ENCODE measurements at regions not wholly inside any gene's neighbourhood (a gene's known extent, or its start where the extent isn't known, plus 50 kb on each side); places are given as distances from the start of the nearest gene placed in this dataset.

DNA sequence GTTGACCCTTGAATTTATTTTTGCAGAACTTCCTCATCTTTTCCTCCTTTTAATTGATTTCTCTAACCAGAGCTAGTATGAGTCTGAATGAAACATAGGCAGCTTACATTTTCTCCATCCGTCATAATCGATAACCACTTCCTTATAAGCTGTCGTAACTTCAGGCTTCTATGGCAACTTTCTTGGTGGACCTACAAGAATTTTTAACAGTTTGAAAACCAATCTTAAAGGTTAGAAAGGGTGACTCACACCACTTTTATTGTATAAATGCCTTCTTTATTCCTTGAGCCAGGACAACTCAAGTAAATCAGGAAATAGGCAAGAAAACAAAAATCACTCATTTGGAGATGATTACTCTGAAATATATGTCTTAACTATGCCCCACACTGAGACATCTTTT is 105.7 kb upstream of the KL start:
- Histone ChIP-seq H3K9ac (ENCODE audit: low read length) (no peak overlapping the region), H3K36me3 (ENCODE audit: insufficient read depth, low read length) (no peaks in the 10 kb centered on the region), H3K4me1 (ENCODE audit: insufficient read depth, low read length) (peaks cover 4% of the 10 kb centered on the region), H4K20me1 (ENCODE audit: insufficient read depth, low read length) (no peaks in the 10 kb centered on the region), H2AFZ (ENCODE audit: low read depth, low read length) (no peak overlapping the region), H3K4me2 (ENCODE audit: low read length) (no peak overlapping the region), H3K79me2 (ENCODE audit: insufficient read depth, low read length) (no peaks in the 10 kb centered on the region), H3K27me3 (ENCODE audit: insufficient read depth, low read length) (no peaks in the 10 kb centered on the region), H3K4me3 (ENCODE audit: insufficient read depth, low read depth, low read length) (no peak overlapping the region), H3K27ac (ENCODE audit: low read depth, low read length) (no peak overlapping the region), H3K9me3 (ENCODE audit: insufficient read depth, low read depth, low read length) (peaks cover 4% of the 10 kb centered on the region)
- Mint-ChIP-seq H3K9me3 (ENCODE audit: unreplicated experiment) (peaks cover 2% of the 10 kb centered on the region), H3K4me3 (ENCODE audit: unreplicated experiment) (no peak overlapping the region), H3K36me3 (ENCODE audit: low read depth, unreplicated experiment) (no peaks in the 10 kb centered on the region), H3K4me1 (ENCODE audit: low read depth, unreplicated experiment) (peaks cover 24% of the 10 kb centered on the region), H3K27ac (ENCODE audit: unreplicated experiment) (no peak overlapping the region), H3K27me3 (ENCODE audit: low read depth, unreplicated experiment) (no peaks in the 10 kb centered on the region)
- FAIRE-seq (no peak), DNase-seq (ENCODE audit: low read depth) (no peak)
- TF ChIP-seq, protein P1, sequence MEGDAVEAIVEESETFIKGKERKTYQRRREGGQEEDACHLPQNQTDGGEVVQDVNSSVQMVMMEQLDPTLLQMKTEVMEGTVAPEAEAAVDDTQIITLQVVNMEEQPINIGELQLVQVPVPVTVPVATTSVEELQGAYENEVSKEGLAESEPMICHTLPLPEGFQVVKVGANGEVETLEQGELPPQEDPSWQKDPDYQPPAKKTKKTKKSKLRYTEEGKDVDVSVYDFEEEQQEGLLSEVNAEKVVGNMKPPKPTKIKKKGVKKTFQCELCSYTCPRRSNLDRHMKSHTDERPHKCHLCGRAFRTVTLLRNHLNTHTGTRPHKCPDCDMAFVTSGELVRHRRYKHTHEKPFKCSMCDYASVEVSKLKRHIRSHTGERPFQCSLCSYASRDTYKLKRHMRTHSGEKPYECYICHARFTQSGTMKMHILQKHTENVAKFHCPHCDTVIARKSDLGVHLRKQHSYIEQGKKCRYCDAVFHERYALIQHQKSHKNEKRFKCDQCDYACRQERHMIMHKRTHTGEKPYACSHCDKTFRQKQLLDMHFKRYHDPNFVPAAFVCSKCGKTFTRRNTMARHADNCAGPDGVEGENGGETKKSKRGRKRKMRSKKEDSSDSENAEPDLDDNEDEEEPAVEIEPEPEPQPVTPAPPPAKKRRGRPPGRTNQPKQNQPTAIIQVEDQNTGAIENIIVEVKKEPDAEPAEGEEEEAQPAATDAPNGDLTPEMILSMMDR (IDR thresholded peaks at IDR 0.05; ENCODE audit: insufficient read depth, low read depth, low read length) = no peak
- no peak for TF ChIP-seq EZH2 (IDR thresholded peaks at IDR 0.05; ENCODE audit: insufficient read depth, low read length)

DNA sequence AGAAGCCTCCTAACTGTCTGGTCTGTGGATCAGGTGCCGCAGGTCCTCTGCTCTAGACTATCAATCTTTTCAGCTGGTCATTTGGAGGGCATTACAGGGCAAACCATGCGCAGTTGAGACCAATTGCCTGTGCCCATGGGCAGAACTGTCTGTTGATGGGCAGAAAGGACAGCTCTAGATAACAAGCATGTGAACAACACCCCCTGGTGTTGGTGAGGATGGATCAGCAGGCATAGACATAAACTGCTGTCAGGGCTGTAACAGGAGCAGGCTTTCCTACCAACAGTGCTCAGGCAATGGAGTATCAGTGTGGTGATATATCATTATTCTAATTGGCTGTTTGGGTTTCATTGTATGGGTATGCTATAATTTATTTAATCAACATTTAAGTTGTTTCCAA is 104.7 kb upstream of the KL start:
- H2AFZ ChIP-seq (ENCODE audit: low read depth, low read length) = no peak overlapping the region
- H3K9me3 Mint-ChIP-seq (ENCODE audit: unreplicated experiment) = peaks cover 2% of the 10 kb centered on the region
- no peaks in the 10 kb centered on the region for H3K36me3 ChIP-seq (ENCODE audit: insufficient read depth, low read length)
- H3K9me3 ChIP-seq (ENCODE audit: insufficient read depth, low read depth, low read length) = peaks cover 4% of the 10 kb centered on the region
- DNase-seq (ENCODE audit: low read depth) = no peak
- H3K4me1 ChIP-seq (ENCODE audit: insufficient read depth, low read length) = no peaks in the 10 kb centered on the region
- no peak for FAIRE-seq
- TF ChIP-seq EZH2 (IDR thresholded peaks at IDR 0.05; ENCODE audit: insufficient read depth, low read length) = no peak
- TF ChIP-seq, protein P1 (IDR thresholded peaks at IDR 0.05; ENCODE audit: insufficient read depth, low read depth, low read length) = peak; percentile 33
- peak overlapping the region; percentile 30 for H3K4me3 Mint-ChIP-seq (ENCODE audit: unreplicated experiment)
- no peak overlapping the region for H3K27ac Mint-ChIP-seq (ENCODE audit: unreplicated experiment)
- no peaks in the 10 kb centered on the region for H3K79me2 ChIP-seq (ENCODE audit: insufficient read depth, low read length)
- no peak overlapping the region for H3K27ac ChIP-seq (ENCODE audit: low read depth, low read length)
- H3K36me3 Mint-ChIP-seq (ENCODE audit: low read depth, unreplicated experiment) = peaks cover 1% of the 10 kb centered on the region
- H3K4me2 ChIP-seq (ENCODE audit: low read length) = no peak overlapping the region
- H3K4me1 Mint-ChIP-seq (ENCODE audit: low read depth, unreplicated experiment) = peaks cover 17% of the 10 kb centered on the region
- H3K27me3 Mint-ChIP-seq (ENCODE audit: low read depth, unreplicated experiment) = no peaks in the 10 kb centered on the region
- H3K9ac ChIP-seq (ENCODE audit: low read length) = no peak overlapping the region
- no peak overlapping the region for H3K4me3 ChIP-seq (ENCODE audit: insufficient read depth, low read depth, low read length)
- no peaks in the 10 kb centered on the region for H4K20me1 ChIP-seq (ENCODE audit: insufficient read depth, low read length)
- H3K27me3 ChIP-seq (ENCODE audit: insufficient read depth, low read length) = no peaks in the 10 kb centered on the region

DNA sequence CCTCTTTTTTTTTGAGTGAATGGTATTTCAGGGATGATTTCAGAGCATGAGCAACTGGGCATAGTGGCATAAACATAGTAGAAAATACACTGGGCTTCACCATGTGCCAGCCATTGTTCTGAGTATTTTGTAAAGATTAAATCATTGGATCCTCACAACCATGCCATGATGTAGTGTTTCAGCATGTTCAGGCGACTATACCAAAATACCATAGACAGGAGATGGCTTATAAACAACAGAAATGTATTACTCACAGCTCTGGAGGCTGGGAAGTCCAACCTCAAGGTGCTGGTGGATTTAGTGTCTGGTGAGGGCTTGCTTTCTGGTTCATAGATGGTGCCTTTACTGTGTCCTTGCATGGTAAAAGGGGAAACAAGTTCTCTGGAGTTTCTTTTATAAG is 101.5 kb upstream of the KL start:
- Mint-ChIP-seq H3K27ac (ENCODE audit: unreplicated experiment) (no peak overlapping the region), H3K9me3 (ENCODE audit: unreplicated experiment) (peaks cover 8% of the 10 kb centered on the region), H3K27me3 (ENCODE audit: low read depth, unreplicated experiment) (no peaks in the 10 kb centered on the region), H3K36me3 (ENCODE audit: low read depth, unreplicated experiment) (peaks cover 3% of the 10 kb centered on the region), H3K4me3 (ENCODE audit: unreplicated experiment) (no peak overlapping the region), H3K4me1 (ENCODE audit: low read depth, unreplicated experiment) (peaks cover 13% of the 10 kb centered on the region)
- TF ChIP-seq EZH2 (IDR thresholded peaks at IDR 0.05; ENCODE audit: insufficient read depth, low read length) = no peak
- TF ChIP-seq, protein P1 (IDR thresholded peaks at IDR 0.05; ENCODE audit: insufficient read depth, low read depth, low read length) = no peak
- Histone ChIP-seq H3K36me3 (ENCODE audit: insufficient read depth, low read length) (no peaks in the 10 kb centered on the region), H3K27ac (ENCODE audit: low read depth, low read length) (no peak overlapping the region), H3K9ac (ENCODE audit: low read length) (no peak overlapping the region), H3K79me2 (ENCODE audit: insufficient read depth, low read length) (no peaks in the 10 kb centered on the region), H2AFZ (ENCODE audit: low read depth, low read length) (no peak overlapping the region), H3K4me1 (ENCODE audit: insufficient read depth, low read length) (no peaks in the 10 kb centered on the region), H4K20me1 (ENCODE audit: insufficient read depth, low read length) (no peaks in the 10 kb centered on the region), H3K4me3 (ENCODE audit: insufficient read depth, low read depth, low read length) (no peak overlapping the region), H3K4me2 (ENCODE audit: low read length) (no peak overlapping the region), H3K27me3 (ENCODE audit: insufficient read depth, low read length) (no peaks in the 10 kb centered on the region), H3K9me3 (ENCODE audit: insufficient read depth, low read depth, low read length) (peaks cover 4% of the 10 kb centered on the region)
- FAIRE-seq (no peak), DNase-seq (ENCODE audit: low read depth) (no peak)
